ENCODE measurements at regions not wholly inside any gene's neighbourhood (a gene's known extent, or its start where the extent isn't known, plus 50 kb on each side); places are given as distances from the start of the nearest gene placed in this dataset.

- DNase-seq (ENCODE audit: low read depth): no peak
These were observed 180.1 kb upstream of the PRMT6 start for GRCh38 chr1:106876384-106876783.

DNA sequence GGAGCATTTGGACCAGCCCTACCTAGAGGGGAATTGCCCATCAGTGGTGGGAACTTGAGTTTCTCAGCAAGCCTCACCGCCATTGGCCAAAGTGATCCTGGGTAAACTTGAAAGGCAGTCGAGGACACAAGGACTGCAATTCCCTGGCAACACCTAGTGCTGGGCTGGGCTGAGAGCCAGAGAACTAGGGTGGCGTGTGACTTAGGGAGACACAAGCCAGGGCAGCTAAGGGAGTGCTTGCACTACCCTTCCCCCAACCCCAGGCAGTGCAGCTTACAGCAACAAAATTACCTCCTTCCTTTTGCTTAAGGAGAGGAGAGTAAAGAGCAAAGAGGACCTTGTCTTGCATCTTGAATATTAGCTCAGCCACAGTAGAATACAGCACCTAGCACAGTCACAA lies 176.9 kb upstream of the PRMT6 start:
- DNase-seq (ENCODE audit: low read depth): no peak

DNA sequence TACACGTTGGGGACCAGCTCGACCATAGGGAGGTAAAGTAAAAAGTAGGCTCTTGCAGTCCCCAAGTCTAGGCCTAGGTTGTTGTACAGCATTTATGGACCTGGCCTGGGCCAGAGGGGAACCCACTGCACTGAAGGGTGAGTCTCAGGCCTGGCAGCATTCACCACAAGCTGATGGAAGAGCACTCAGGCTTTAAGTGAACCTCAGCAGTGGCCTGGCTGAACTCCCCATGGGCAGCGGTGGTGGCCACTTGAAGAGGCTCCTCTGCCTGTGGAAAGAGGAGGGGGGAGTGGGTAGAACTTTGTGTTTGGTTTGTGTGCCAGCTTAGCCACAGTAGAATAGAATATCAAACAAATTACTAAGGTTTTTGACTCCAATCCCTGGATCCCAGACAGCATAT lies 176.2 kb upstream of the PRMT6 start:
- DNase-seq (ENCODE audit: low read depth): no peak

DNA sequence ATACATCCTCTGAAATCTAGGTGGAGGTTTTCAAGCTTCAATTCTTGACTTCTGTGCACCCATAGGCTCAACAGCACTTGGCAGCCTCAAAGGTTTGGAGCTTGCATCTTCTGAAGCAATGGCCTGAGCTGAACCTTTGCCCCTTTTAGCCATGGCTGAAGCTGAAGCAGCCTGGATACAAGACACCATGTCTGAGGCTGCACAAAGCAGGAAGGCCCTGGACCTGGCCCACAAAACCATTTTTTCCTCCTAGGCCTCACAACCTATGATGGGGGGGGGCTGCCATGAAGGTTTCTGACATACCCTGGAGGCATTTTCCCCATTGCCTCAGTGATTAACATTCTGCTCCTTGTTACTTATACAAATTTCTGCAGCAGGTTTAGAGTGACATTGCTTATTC lies 173.3 kb upstream of the PRMT6 start:
- no peak for DNase-seq (ENCODE audit: low read depth)

DNA sequence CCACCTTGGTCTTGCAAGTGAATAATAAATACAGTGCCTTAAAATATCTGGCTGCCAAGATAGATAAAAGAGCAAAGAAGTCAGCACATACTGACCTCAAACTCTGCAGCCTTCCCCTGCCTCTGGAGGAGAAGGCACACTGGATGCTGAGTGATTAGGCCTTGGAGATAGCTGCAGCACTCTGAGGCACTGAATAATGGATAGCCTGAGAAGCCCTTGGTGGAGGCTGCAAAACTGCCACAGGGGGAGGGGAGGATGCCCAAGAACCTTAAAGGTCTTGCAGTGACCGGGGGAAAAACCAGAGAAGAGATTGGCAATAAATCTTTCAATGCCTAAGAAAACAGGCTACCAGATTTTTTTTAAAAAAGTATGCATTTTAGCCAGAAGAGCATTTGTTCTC lies 167.4 kb upstream of the PRMT6 start:
- no peak for DNase-seq (ENCODE audit: low read depth)

DNA sequence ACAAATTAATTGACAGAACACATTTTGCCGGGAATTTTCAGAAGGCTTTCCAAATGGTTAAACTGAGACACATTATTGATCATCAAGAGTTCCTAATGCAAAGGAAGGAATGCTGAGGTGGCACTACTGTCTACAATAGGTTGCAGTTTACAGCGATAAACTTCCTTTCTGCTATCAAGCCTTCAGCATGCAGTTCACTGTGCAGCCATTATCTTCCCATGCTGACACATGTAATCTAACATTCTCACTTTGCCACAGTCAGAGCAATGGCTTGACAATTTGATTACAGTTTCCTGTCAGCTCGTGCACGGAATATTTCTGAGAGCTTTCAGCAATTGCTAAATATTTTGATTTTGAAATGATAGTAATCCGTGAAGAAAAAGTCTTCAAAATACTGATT lies 166.9 kb upstream of the PRMT6 start:
- no peak for DNase-seq (ENCODE audit: low read depth)

DNA sequence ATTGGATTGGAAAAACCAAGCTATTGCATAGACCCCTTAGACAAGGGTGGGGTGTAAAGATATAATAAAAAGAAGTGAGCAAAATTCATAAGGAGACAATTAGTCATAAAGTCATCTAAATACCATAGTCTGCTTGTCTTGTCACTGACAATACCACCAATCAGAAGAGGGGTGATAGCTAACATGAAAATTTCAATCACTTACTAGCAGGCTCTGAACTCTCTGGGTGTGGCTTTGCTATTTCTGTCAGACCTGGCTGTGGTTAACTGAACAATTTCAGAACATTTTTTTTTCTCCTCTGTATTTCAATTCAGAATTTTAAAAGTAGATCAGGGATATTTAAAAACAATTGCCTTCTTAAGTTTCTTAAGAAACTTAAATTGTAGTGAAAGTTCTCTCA lies 158.5 kb upstream of the PRMT6 start:
- no peak for DNase-seq (ENCODE audit: low read depth)

DNA sequence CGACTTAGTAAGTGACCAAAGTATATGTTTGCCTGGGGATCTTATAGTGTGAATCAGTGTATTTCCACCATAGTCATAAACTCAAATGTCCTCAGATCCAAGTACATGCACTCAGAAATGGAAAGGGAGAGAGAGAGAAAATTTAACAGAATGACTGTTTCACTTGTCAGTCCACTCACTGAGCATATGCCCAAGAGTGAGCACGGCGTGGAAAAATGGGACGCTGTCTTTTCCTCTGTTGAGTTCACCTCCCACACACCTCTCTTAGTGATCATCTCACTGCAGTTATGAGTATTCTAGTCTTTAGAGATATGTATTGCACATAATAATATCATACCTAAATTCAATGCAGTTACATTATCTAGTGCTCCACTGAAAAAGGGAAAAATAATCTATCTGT lies 156.8 kb upstream of the PRMT6 start:
- no peak for DNase-seq (ENCODE audit: low read depth)

DNA sequence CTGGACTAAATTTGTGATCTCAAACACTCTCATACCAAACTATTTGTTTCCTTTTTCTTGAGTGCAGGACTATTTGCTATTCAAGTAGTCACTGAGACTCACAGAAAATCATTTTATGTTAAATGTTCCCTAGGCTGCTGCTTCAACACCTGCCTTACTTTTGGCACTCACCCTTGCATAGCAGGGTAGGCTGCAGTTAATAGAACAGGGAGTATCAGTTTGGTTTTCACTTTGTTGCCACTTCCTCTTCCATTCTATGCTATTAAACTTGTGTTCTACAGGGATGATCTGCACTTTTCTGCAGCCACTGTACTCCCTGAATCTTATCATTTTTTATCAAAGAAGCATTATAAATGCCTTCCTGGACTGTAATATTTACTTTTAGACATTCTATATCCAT lies 148.7 kb upstream of the PRMT6 start:
- DNase-seq (ENCODE audit: low read depth): no peak

DNA sequence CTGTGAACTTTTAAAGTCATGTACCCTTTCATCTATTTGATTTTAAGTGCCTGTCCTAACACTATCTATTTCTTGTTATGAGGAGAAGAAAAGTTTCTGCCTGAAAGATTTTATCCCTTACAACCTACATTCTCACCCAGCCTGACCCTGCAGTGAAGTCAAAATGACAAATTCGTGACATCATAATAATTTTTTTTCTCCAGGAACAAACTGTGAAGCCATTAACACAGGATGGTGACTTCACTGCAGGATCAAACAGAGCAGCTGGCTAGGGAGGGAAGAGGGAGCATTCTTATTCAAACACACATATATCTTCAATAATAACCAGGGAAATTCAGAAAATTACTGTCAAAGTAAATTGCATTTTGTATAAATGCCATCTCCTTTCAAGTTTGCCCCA lies 147.8 kb upstream of the PRMT6 start:
- DNase-seq (ENCODE audit: low read depth): no peak

DNA sequence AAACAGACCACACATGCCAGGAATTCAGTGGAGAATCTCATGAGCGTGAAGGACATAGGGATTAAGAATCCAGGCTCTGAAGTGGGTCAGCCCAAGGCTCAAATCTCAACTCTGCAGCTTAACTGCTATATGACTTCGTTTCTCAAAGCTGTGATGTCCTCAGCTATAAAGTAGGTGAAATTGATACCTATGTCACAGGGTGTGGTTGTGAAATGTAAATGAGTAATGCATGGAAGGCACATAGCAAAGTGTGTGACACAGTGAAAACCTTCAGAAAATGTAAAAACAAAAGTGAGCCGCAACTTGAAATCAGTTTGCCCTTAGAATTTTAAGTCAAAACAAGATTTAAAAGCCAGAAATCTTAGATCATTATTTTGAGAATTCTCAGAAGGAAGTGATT lies 145.7 kb upstream of the PRMT6 start:
- DNase-seq (ENCODE audit: low read depth): no peak

- DNase-seq (ENCODE audit: low read depth): no peak
These were observed 144.3 kb upstream of the PRMT6 start for GRCh38 chr1:106912131-106912530.

- DNase-seq (ENCODE audit: low read depth): no peak
These were observed 135.3 kb upstream of the PRMT6 start for GRCh38 chr1:106921186-106921585.

DNA sequence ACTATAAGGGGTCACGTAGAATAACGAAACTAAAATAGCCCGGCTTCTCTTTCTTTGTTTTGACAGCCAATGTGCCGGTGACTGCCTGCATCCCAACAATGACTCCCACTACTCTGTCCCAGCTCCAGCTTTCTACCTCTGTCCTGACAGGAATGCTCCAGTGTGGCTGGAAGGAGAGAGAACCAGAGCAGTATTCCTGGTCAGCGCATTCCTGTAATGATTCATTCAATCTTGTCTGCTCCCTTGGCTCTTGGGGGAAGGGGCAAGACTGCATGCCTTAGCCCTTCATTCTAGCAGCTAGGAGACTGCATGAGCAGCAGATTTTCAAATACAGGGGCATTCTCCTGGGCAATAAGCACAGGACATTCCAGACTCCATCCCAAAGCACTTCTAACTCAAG lies 132.1 kb upstream of the PRMT6 start:
- DNase-seq (ENCODE audit: low read depth): no peak

- no peak for DNase-seq (ENCODE audit: low read depth)
These were observed 130.7 kb upstream of the PRMT6 start for GRCh38 chr1:106925750-106926149.

DNA sequence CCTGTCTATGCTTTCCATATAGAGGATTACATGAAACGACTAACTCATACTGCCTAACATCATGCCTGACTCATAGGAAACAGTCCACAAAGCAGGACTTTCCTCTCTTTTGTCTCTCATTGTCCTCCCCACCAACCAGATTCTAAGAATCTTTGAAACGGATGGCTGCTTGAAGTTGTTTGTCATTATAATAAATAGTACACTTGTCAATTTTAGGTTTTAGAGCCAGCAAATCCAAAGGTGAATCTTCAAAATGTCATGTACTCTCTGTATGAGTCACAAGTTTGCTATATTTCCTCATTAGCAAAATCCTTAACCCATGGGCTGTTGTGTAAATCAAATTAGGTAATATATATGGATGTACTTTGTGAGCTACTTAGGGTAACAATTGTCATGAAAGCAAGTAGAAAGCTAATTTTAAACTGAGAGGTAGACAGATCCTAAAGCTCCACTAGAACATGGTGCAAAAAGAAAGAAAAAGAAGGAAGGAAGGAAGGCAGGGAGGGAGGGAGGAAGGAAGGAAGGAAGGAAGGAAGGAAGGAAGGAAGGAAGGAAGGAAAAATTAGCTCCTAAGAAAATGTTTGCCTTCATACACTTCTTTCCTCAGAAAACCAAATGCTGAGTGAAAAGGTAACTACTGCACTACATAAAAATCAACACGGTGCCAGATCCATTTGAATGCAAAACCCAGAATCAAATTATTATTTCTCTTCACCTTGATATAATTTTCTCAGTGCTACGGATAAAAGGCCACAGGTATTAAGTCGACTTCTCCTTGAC lies 129.5 kb upstream of the PRMT6 start:
- DNase-seq (ENCODE audit: low read depth): no peak

GRCh38 chr1:106937104-106937503 lies 119.4 kb upstream of the PRMT6 start:
- peak; percentile 12 for DNase-seq (ENCODE audit: low read depth)

- no peak for DNase-seq (ENCODE audit: low read depth)
These were observed 111.8 kb upstream of the PRMT6 start for GRCh38 chr1:106944721-106945120.

DNA sequence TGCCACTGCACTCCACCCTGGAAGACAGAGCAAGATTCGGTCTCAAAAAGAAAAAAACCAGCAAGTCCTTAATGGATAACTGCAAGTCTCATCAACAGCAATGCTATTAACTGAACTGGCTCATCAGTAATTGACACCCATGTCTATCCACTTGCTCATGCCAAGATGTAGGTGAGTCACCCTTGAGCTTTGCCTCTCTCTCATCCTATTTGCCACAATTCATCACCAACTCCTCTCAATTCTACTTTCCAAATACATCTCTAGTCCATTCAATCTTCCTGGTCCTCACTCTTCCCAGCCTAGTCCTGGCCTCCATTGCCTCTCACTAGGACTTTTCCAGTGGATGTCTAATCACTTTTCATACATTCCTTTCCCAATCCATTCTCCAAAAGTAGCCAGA lies 103.7 kb upstream of the PRMT6 start:
- DNase-seq (ENCODE audit: low read depth): no peak

- no peak for DNase-seq (ENCODE audit: low read depth)
These were observed 101.7 kb upstream of the PRMT6 start for GRCh38 chr1:106954661-106955229.

- no peak for DNase-seq (ENCODE audit: low read depth)
These were observed 99.8 kb upstream of the PRMT6 start for GRCh38 chr1:106956721-106957120.

DNA sequence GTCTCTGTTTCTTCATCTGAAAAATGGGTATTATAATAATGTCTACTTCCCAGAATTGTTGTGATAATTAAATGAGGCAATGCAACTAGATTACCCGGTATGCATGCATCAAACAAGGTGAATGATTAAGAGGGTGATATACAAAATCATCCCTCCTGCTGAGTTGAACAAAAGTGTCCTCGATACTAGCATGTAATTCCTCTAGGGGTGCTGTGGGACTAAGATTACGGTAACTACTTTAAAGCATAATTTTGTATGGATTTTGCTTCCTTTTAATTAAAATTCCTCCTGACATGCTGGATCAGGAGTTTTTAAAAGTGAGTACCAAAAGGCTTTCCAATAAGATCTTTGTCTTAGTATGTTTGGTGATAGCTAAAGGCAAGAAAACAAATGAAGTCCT lies 98.7 kb upstream of the PRMT6 start:
- DNase-seq (ENCODE audit: low read depth): no peak

- no peak for DNase-seq (ENCODE audit: low read depth)
These were observed 96.1 kb upstream of the PRMT6 start for GRCh38 chr1:106960412-106960811.

- no peak for DNase-seq (ENCODE audit: low read depth)
These were observed 94.8 kb upstream of the PRMT6 start for GRCh38 chr1:106961646-106962045.

All from HS-27A (cell line).